ENCODE measurements at regions not wholly inside any gene's neighbourhood (a gene's known extent, or its start where the extent isn't known, plus 50 kb on each side); places are given as distances from the start of the nearest gene placed in this dataset.
A peak's percentile ranks its signal among the peaks of the same experiment; 100 is the strongest.

DNA sequence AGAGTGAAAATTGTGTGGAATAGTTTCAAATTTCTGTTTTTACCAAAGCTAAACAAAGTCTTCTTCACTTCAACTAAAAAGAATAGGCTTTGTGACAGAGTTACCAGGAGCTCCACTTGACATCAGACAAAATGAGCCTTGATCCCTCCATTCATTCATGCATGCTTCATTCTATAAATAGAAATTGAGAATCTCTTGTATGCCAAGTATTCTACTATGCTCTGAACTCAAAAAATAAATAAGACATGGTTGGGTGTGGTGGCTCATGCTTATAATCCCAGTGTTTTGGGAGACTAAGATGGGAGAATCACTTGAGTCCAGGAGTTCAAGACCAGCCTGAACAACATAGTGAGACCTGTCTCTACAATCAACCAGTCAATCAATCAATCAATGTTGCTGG lies 236.6 kb upstream of the FAM83B start:
- Mint-ChIP-seq H3K9me3 (no peaks in the 10 kb centered on the region), H3K27ac (no peak overlapping the region), H3K4me1 (peaks cover 11% of the 10 kb centered on the region), H3K36me3 (ENCODE audit: low read depth) (no peaks in the 10 kb centered on the region), H3K27me3 (ENCODE audit: low read depth) (no peaks in the 10 kb centered on the region), H3K4me3 (no peak overlapping the region)
- TF ChIP-seq, protein P1, sequence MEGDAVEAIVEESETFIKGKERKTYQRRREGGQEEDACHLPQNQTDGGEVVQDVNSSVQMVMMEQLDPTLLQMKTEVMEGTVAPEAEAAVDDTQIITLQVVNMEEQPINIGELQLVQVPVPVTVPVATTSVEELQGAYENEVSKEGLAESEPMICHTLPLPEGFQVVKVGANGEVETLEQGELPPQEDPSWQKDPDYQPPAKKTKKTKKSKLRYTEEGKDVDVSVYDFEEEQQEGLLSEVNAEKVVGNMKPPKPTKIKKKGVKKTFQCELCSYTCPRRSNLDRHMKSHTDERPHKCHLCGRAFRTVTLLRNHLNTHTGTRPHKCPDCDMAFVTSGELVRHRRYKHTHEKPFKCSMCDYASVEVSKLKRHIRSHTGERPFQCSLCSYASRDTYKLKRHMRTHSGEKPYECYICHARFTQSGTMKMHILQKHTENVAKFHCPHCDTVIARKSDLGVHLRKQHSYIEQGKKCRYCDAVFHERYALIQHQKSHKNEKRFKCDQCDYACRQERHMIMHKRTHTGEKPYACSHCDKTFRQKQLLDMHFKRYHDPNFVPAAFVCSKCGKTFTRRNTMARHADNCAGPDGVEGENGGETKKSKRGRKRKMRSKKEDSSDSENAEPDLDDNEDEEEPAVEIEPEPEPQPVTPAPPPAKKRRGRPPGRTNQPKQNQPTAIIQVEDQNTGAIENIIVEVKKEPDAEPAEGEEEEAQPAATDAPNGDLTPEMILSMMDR (IDR thresholded peaks at IDR 0.05; ENCODE audit: unreplicated experiment in 3 of 3), result no peak

DNA sequence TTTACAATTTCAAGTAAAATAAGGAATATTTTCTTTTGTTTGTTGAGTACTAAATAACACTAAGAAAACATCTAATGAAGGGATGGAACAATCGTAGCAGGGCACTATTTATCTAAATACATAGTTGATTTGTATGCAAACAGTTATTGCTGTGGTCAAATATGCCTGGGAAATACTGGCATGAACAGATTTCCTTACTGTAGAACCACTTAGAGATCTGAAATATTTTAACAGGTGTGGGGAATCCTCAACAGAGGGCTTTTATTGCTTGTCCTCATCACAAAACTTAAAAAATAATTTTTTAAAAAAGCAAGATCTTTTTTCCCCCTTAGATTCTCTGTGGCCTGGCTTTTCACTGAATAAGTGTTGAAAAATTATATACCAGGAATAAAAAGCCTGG lies 233.0 kb upstream of the FAM83B start:
- H3K36me3 Mint-ChIP-seq (ENCODE audit: low read depth), result no peaks in the 10 kb centered on the region
- H3K4me3 Mint-ChIP-seq, result no peak overlapping the region
- H3K4me1 Mint-ChIP-seq, result peaks cover 33% of the 10 kb centered on the region
- H3K27me3 Mint-ChIP-seq (ENCODE audit: low read depth), result peaks cover 3% of the 10 kb centered on the region
- peak overlapping the region in 2 of 3 experiments; percentile 18 to 20 for H3K27ac Mint-ChIP-seq
- TF ChIP-seq, protein P1 (IDR thresholded peaks at IDR 0.05; ENCODE audit: unreplicated experiment in 3 of 3), result no peak
- H3K9me3 Mint-ChIP-seq, result no peaks in the 10 kb centered on the region

DNA sequence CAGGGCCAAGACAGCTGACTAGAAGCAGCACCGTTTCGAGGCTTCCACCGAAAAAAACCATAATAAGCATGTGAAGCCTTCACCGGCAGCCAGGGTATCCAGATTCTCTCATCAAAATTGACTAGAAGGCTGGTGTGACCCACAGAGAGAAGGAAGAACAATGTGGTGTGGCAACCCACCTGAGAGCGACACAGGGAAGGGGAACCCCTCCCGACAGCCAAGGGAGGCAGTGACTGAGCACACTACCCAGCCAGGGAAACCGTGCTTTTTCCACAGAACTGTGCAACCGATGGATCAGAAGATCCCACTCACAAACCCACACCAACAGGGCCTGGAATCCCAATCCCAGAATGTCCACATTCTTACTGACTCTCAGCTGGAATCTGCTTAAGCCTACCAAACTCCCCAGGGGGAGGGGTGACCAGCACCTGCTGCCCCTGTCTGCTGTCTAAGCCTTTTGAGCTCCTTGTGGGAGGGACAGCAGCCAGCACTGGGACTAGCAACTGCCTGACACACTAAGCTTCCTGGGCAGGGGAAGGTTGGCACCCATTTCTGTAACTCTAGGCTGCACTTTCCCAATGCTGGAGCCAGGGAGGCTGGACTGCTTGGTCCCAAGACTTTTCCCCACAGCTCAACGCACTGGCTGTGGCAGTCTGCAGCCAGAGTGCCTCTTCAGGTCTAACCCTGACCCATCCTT lies 231.9 kb upstream of the FAM83B start:
- H3K27ac Mint-ChIP-seq, result peak overlapping the region in 2 of 3 experiments; percentile 15 to 46
- no peak overlapping the region for H3K4me3 Mint-ChIP-seq
- no peaks in the 10 kb centered on the region for H3K9me3 Mint-ChIP-seq
- peaks cover 3% of the 10 kb centered on the region for H3K27me3 Mint-ChIP-seq (ENCODE audit: low read depth)
- TF ChIP-seq, protein P1 (IDR thresholded peaks at IDR 0.05; ENCODE audit: unreplicated experiment in 3 of 3), result no peak
- H3K4me1 Mint-ChIP-seq, result peaks cover 34% of the 10 kb centered on the region
- H3K36me3 Mint-ChIP-seq (ENCODE audit: low read depth), result no peaks in the 10 kb centered on the region

DNA sequence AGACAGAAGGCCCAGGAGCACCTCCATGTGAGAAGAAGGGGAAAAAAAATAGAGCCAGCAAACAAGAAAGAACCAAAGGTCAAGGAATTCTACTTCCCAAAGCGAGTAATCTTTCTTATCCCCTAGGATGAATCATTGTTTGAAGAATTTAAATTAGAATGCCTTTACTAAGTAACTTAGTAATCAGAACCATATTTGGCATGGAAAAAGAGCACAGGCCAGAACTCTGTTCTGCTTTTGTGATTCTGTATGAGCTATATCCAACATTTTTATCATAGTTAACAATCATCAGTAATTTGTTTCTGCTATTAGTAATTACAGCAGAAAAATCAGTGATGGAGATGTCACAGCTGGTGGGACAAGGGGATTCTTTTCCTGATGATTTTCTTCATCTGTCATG lies 228.8 kb upstream of the FAM83B start:
- Mint-ChIP-seq H3K36me3 (ENCODE audit: low read depth) (no peaks in the 10 kb centered on the region), H3K4me1 (peaks cover 34% of the 10 kb centered on the region), H3K4me3 (no peak overlapping the region), H3K27ac (peak overlapping the region; percentile 40 to 64 (median 60)), H3K27me3 (ENCODE audit: low read depth) (peaks cover 3% of the 10 kb centered on the region), H3K9me3 (no peaks in the 10 kb centered on the region)
- TF ChIP-seq, protein P1 (IDR thresholded peaks at IDR 0.05; ENCODE audit: unreplicated experiment in 3 of 3), result no peak

DNA sequence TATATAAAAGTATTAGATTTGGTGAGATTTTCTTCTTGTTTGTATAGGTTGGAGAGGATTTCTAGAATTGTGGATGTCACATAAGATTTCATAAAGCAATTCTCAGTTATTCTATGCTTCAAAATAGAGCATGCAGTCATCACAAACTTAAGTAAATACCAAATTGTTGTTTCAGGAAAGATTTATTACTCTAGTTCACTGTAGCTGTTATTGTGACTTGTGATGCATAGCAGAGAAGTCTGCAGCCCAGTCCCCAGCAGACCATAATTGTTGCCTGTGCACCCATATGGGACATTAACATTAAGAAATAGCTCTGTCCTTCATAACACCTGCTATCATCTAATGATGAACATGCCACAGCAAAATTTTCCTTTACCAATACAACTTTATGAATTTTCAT lies 228.0 kb upstream of the FAM83B start:
- H3K4me1 Mint-ChIP-seq, result peaks cover 29% of the 10 kb centered on the region
- TF ChIP-seq, protein P1 (IDR thresholded peaks at IDR 0.05; ENCODE audit: unreplicated experiment in 3 of 3), result no peak
- peak overlapping the region in 2 of 3 experiments; percentile 12 to 40 for H3K27ac Mint-ChIP-seq
- no peak overlapping the region for H3K4me3 Mint-ChIP-seq
- no peaks in the 10 kb centered on the region for H3K9me3 Mint-ChIP-seq
- peaks cover 3% of the 10 kb centered on the region for H3K27me3 Mint-ChIP-seq (ENCODE audit: low read depth)
- H3K36me3 Mint-ChIP-seq (ENCODE audit: low read depth), result no peaks in the 10 kb centered on the region

DNA sequence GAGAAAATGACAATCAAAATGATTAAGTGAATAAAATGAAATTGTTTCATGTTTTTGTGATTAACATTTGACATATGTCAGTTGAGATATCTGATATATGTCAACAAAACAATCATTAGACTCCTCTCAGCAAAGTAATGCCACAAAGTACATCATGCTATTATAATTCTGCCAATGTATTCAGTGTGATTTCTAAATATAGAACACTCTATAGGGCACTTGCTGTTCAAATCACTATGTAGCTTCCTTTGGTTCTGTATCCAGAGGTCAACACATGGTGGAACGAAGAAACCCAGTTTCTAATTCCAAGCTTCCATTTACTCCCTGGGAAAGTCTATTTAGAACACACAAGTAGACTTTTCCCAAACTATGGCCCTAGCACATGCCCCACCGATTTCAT lies 227.5 kb upstream of the FAM83B start:
- H3K4me1 Mint-ChIP-seq, result peaks cover 24% of the 10 kb centered on the region
- no peaks in the 10 kb centered on the region for H3K36me3 Mint-ChIP-seq (ENCODE audit: low read depth)
- no peaks in the 10 kb centered on the region for H3K9me3 Mint-ChIP-seq
- TF ChIP-seq, protein P1 (IDR thresholded peaks at IDR 0.05; ENCODE audit: unreplicated experiment in 3 of 3), result no peak
- H3K4me3 Mint-ChIP-seq, result no peak overlapping the region
- H3K27me3 Mint-ChIP-seq (ENCODE audit: low read depth), result peaks cover 3% of the 10 kb centered on the region
- H3K27ac Mint-ChIP-seq, result peak overlapping the region in 1 of 3 experiments; percentile 33

Measured in nephron (organoid).